ENCODE measurements at regions not wholly inside any gene's neighbourhood (a gene's known extent, or its start where the extent isn't known, plus 50 kb on each side); places are given as distances from the start of the nearest gene placed in this dataset.
"Not testable (repeated sequence)": the region's sequence is repeated elsewhere in the genome, so short reads cannot be mapped to it uniquely, and the experiment has no call there.

GRCh38 chr5:42121401-42121800, 196.3 kb downstream of the FBXO4 start:
- no peak overlapping the region for H3K27ac Mint-ChIP-seq
- H3K4me3 Mint-ChIP-seq, result no peak overlapping the region

DNA sequence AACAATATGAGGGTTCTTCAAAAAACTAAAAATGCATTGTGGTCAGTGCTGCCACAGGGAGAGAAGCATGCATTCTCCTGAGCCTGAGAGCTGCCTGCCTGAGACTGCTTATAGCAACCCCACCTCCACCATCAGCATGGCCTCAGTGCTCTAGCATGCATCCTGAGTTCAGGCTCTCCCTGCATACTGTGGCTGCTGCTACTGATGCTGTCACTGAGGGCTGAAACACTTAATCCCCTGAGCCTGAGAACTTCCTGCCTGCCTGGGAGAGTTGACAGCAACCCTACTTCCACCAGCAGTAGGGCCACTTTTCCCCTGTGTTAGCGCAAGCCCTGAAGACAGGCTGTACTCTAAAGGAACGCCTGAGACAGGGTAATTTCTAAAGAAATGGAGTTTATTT, 206.0 kb downstream of the FBXO4 start:
- Mint-ChIP-seq H3K9me3 (peaks cover 6% of the 10 kb centered on the region), H3K27me3 (peaks cover 3% of the 10 kb centered on the region), H3K27ac (no peak overlapping the region), H3K4me3 (no peak overlapping the region), H3K4me1 (no peaks in the 10 kb centered on the region), H3K36me3 (ENCODE audit: low read depth) (no peaks in the 10 kb centered on the region)
- no peak for ATAC-seq (replicated peaks)

More at GRCh38 chr5:42121401-42121800, 196.3 kb downstream of the FBXO4 start:
- Mint-ChIP-seq H3K36me3 (ENCODE audit: low read depth) (no peaks in the 10 kb centered on the region), H3K9me3 (no peaks in the 10 kb centered on the region), H3K27me3 (no peaks in the 10 kb centered on the region), H3K4me1 (no peaks in the 10 kb centered on the region)
- no peak for ATAC-seq (replicated peaks)

- H3K27ac Mint-ChIP-seq, result no peak overlapping the region
- ATAC-seq (replicated peaks), result no peak
- H3K27me3 Mint-ChIP-seq, result peaks cover 6% of the 10 kb centered on the region
- H3K4me1 Mint-ChIP-seq, result no peaks in the 10 kb centered on the region
- H3K36me3 Mint-ChIP-seq (ENCODE audit: low read depth), result no peaks in the 10 kb centered on the region
- peaks cover 9% of the 10 kb centered on the region for H3K9me3 Mint-ChIP-seq
- no peak overlapping the region for H3K4me3 Mint-ChIP-seq
These were observed 218.3 kb downstream of the FBXO4 start for GRCh38 chr5:42143361-42143760.

GRCh38 chr5:42148813-42149212, 223.7 kb downstream of the FBXO4 start:
- Mint-ChIP-seq H3K27ac (no peak overlapping the region), H3K4me1 (no peaks in the 10 kb centered on the region), H3K9me3 (peaks cover 19% of the 10 kb centered on the region), H3K4me3 (no peak overlapping the region), H3K27me3 (no peaks in the 10 kb centered on the region), H3K36me3 (ENCODE audit: low read depth) (no peaks in the 10 kb centered on the region)
- ATAC-seq (replicated peaks), result no peak

DNA sequence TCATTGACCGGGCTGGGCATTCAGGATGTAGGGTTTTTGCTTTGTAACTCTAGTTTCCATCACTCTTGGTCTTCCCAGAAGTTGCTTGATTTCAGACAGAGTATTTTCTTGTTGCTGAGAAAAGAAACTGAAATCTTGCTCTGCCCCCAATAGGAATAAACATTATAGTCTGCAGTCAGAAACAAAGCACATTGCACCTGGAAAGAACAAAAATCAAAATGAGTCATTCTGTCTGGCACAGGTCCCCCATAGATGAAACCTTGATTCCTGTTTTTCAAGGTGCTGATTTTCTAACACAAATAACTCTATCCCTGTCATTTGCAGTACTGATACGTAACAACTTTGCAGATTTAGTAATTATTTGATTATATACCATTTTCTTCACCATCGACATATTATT, 232.1 kb downstream of the FBXO4 start:
- Mint-ChIP-seq H3K27me3 (no peaks in the 10 kb centered on the region), H3K4me1 (no peaks in the 10 kb centered on the region), H3K27ac (no peak overlapping the region), H3K9me3 (peaks cover 4% of the 10 kb centered on the region), H3K36me3 (ENCODE audit: low read depth) (no peaks in the 10 kb centered on the region), H3K4me3 (no peak overlapping the region)
- no peak for ATAC-seq (replicated peaks)

- Mint-ChIP-seq H3K4me1 (no peaks in the 10 kb centered on the region), H3K27ac (no peak overlapping the region), H3K9me3 (no peaks in the 10 kb centered on the region), H3K27me3 (no peaks in the 10 kb centered on the region), H3K36me3 (ENCODE audit: low read depth) (no peaks in the 10 kb centered on the region), H3K4me3 (no peak overlapping the region)
- ATAC-seq (replicated peaks), result no peak
These were observed 238.0 kb downstream of the FBXO4 start for GRCh38 chr5:42163083-42163482.

GRCh38 chr5:42168091-42168670, 243.1 kb downstream of the FBXO4 start:
- H3K27ac Mint-ChIP-seq, result no peak overlapping the region
- no peaks in the 10 kb centered on the region for H3K4me1 Mint-ChIP-seq

GRCh38 chr5:42176118-42176517, 247.1 kb upstream of the GHR start:
- not testable (repeated sequence) for H3K36me3 Mint-ChIP-seq (ENCODE audit: low read depth); ATAC-seq (replicated peaks); H3K27ac Mint-ChIP-seq; H3K4me3 Mint-ChIP-seq; H3K4me1 Mint-ChIP-seq; H3K9me3 Mint-ChIP-seq; H3K27me3 Mint-ChIP-seq

More at GRCh38 chr5:42168091-42168670, 243.1 kb downstream of the FBXO4 start:
- no peaks in the 10 kb centered on the region for H3K9me3 Mint-ChIP-seq
- no peaks in the 10 kb centered on the region for H3K27me3 Mint-ChIP-seq
- no peaks in the 10 kb centered on the region for H3K36me3 Mint-ChIP-seq (ENCODE audit: low read depth)
- no peak overlapping the region for H3K4me3 Mint-ChIP-seq
- no peak for ATAC-seq (replicated peaks)

DNA sequence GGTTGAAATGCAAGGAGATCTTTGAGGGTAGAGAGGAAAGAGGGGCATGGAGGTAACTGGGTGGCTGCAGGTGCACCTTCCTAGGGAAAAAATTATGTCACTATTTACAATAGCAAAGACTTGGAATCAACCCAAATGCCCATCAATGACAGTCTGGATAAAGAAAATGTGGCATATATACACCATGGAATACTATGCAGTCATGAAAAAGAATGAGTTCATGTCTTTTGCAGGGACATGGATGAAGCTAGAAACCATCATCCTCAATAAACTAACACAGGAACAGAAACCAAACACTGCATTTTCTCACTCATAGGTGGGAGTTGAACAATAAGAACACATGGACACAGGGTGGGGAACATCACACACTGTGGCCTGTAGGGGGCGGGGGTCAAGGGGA, 243.4 kb upstream of the GHR start:
- not testable (repeated sequence) for ATAC-seq (replicated peaks); H3K36me3 Mint-ChIP-seq (ENCODE audit: low read depth); H3K9me3 Mint-ChIP-seq; H3K27me3 Mint-ChIP-seq; H3K4me1 Mint-ChIP-seq; H3K4me3 Mint-ChIP-seq; H3K27ac Mint-ChIP-seq

DNA sequence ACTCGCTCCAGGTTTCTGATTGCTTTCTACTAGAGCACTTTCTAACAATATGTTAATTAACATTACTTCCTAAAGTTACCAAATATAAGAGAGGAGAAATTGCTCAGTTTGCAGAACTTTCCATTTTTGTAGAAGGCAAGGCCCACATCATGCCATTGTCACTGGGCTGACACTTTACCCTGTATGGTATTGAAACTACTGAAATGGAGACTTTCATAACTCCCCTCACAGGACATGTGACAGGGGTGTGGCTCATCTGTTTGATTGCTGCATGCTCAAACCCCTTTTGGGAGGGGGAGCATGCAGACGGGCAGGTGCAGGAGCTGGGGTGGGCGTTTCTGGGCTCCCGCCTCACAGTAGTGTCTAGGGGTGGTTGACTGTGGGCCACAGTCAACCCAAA, 206.3 kb upstream of the GHR start:
- no peaks in the 10 kb centered on the region for H3K4me1 Mint-ChIP-seq
- ATAC-seq (replicated peaks), result no peak
- no peaks in the 10 kb centered on the region for H3K9me3 Mint-ChIP-seq
- no peaks in the 10 kb centered on the region for H3K36me3 Mint-ChIP-seq (ENCODE audit: low read depth)
- peaks cover 4% of the 10 kb centered on the region for H3K27me3 Mint-ChIP-seq
- no peak overlapping the region for H3K4me3 Mint-ChIP-seq
- no peak overlapping the region for H3K27ac Mint-ChIP-seq

DNA sequence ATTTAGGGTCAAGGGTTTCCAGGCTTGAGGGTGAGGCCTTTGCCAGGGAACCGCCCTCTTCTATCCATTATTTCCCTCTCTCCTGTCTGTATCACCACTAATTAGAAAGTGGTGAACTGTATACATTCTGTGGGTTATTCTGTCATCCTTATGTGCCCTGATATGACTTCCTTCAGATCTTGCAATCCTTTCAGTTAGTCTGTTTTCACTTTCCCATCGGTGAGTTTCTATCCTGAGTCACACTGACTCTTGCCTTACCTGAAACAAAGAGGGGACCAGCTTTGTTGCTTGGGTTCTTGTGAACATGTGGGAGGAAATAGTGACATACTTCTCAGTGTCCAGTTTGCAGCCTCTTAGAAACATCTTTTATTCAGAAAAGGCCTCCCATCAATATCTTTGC, 205.4 kb upstream of the GHR start:
- H3K27me3 Mint-ChIP-seq, result peaks cover 4% of the 10 kb centered on the region
- H3K27ac Mint-ChIP-seq, result no peak overlapping the region
- H3K4me3 Mint-ChIP-seq, result no peak overlapping the region
- ATAC-seq (replicated peaks), result no peak
- no peaks in the 10 kb centered on the region for H3K9me3 Mint-ChIP-seq
- H3K36me3 Mint-ChIP-seq (ENCODE audit: low read depth), result no peaks in the 10 kb centered on the region
- no peaks in the 10 kb centered on the region for H3K4me1 Mint-ChIP-seq

- H3K4me3 Mint-ChIP-seq, result no peak overlapping the region
- no peaks in the 10 kb centered on the region for H3K36me3 Mint-ChIP-seq (ENCODE audit: low read depth)
- no peak for ATAC-seq (replicated peaks)
- no peaks in the 10 kb centered on the region for H3K27me3 Mint-ChIP-seq
- H3K9me3 Mint-ChIP-seq, result no peaks in the 10 kb centered on the region
- H3K27ac Mint-ChIP-seq, result no peak overlapping the region
- H3K4me1 Mint-ChIP-seq, result no peaks in the 10 kb centered on the region
These were observed 198.2 kb upstream of the GHR start for GRCh38 chr5:42225009-42225408.

DNA sequence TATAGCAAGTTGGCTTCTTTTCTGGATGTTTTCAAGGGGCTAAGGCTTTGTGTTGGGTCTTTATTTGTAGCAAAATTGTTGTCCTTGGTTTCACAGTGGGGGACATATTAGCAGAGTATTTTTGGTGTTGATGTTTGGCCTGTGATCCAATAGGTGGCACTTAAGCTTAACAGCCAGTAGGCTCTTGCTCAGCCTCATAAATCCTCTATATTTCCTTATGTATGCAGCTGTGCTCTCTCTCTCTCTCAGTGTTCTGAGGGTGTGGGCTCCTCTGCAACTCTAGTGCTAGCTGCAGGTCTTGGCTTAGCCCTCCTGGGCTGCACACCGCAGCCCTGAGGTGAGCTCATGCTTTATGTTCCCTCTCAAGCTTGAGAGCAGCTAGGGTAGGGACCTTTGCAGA, 195.0 kb upstream of the GHR start:
- no peak overlapping the region for H3K4me3 Mint-ChIP-seq
- H3K4me1 Mint-ChIP-seq, result no peaks in the 10 kb centered on the region
- no peak overlapping the region for H3K27ac Mint-ChIP-seq
- no peak for ATAC-seq (replicated peaks)
- no peaks in the 10 kb centered on the region for H3K9me3 Mint-ChIP-seq
- H3K27me3 Mint-ChIP-seq, result no peaks in the 10 kb centered on the region
- no peaks in the 10 kb centered on the region for H3K36me3 Mint-ChIP-seq (ENCODE audit: low read depth)

DNA sequence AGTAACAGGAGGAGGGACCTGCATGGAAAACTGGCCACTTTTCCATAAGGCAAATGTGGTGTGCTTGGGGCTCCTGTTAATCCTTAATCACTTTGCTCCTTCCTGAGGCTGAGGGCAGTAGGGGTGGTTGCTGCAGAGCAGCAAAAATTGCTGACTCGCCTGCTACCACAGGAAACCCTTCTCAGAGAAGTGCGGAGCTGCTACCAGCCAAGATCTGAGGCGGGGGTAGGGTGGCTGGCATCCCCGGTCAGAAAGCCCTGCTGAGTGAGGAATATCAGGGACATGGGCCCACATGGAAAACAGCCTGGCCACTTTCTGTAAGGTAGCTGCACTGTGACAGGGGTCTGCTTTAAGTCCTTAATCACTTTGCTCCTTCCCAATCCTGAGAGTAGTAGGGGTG, 192.4 kb upstream of the GHR start:
- H3K9me3 Mint-ChIP-seq, result no peaks in the 10 kb centered on the region
- H3K36me3 Mint-ChIP-seq (ENCODE audit: low read depth), result no peaks in the 10 kb centered on the region
- ATAC-seq (replicated peaks), result no peak
- no peaks in the 10 kb centered on the region for H3K4me1 Mint-ChIP-seq
- H3K4me3 Mint-ChIP-seq, result no peak overlapping the region
- peaks cover 4% of the 10 kb centered on the region for H3K27me3 Mint-ChIP-seq
- no peak overlapping the region for H3K27ac Mint-ChIP-seq

DNA sequence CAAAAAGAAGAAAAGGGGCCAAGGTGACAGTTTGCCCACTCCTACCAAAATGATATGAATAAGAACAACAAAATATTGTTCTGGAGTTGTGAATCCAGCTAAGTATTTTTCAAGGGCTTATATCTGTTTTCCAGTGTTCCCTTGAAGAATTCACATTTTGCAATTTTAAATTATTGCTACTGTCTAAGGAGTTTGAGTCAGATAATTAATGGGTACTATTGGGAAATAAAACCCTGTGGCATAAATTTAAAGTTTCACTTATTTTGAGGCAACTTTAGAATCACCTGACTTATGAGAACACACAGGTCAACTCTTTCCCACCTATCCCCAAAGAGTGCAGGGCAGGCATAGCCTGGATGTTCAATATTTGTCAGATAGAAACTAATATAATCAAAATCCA, 188.0 kb upstream of the GHR start:
- Mint-ChIP-seq H3K27me3 (peaks cover 9% of the 10 kb centered on the region), H3K9me3 (no peaks in the 10 kb centered on the region), H3K36me3 (ENCODE audit: low read depth) (no peaks in the 10 kb centered on the region), H3K27ac (no peak overlapping the region), H3K4me1 (no peaks in the 10 kb centered on the region), H3K4me3 (no peak overlapping the region)
- ATAC-seq (replicated peaks), result no peak

GRCh38 chr5:42235837-42236236, 187.4 kb upstream of the GHR start:
- no peak for ATAC-seq (replicated peaks)
- Mint-ChIP-seq H3K27me3 (peaks cover 9% of the 10 kb centered on the region), H3K9me3 (no peaks in the 10 kb centered on the region), H3K4me1 (no peaks in the 10 kb centered on the region), H3K36me3 (ENCODE audit: low read depth) (no peaks in the 10 kb centered on the region), H3K27ac (no peak overlapping the region), H3K4me3 (no peak overlapping the region)

Measured in activated T-helper 17 cell treated with anti-CD3 and anti-CD28 coated beads, Interleukin-2, amount 50 U/mL, for 72 hours (primary cell).